GM21786 (cell line): ENCODE measurements at regions not wholly inside any gene's neighbourhood (a gene's known extent, or its start where the extent isn't known, plus 50 kb on each side); places are given as distances from the start of the nearest gene placed in this dataset.
"Not testable (repeated sequence)": the region's sequence is repeated elsewhere in the genome, so short reads cannot be mapped to it uniquely, and the experiment has no call there.

ENCODE experiments used
- ATAC-seq: cut with Tn5 transposase; IDR thresholded peaks from one replicate; pipeline ENCODE4 v1.9.1; 2021; ENCODE audit not compliant: unreplicated experiment

- ATAC-seq = no peak
These were observed 583.6 kb downstream of the FBXO15 start for GRCh38 chr18:73563901-73564472.

GRCh38 chr18:73563345-73563744 lies 584.3 kb downstream of the FBXO15 start:
- no peak for ATAC-seq

GRCh38 chr18:73556904-73557303 lies 590.7 kb downstream of the FBXO15 start:
- ATAC-seq = no peak

- ATAC-seq = no peak
These were observed 595.5 kb downstream of the FBXO15 start for GRCh38 chr18:73552171-73552570.

GRCh38 chr18:73551211-73551610 lies 596.4 kb downstream of the FBXO15 start:
- ATAC-seq = no peak

DNA sequence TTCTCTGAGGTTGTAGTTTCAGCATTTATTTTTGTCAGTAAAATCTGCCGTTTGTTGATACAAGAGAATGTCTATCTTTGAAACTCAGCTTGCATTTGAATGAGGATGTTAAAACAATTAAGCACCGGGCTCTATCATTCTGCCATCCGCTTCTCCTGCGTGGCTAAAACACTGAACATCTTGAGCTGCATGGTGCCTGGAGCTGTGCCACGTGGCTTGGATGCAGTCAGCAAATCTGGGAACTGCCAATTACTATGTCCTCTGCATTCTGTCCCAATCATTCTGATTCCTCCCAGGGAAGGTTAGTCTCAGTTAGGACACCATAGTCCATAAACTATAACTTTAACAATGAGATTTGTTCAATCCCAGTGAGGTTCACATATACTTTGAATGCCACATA lies 598.4 kb downstream of the FBXO15 start:
- ATAC-seq = no peak

DNA sequence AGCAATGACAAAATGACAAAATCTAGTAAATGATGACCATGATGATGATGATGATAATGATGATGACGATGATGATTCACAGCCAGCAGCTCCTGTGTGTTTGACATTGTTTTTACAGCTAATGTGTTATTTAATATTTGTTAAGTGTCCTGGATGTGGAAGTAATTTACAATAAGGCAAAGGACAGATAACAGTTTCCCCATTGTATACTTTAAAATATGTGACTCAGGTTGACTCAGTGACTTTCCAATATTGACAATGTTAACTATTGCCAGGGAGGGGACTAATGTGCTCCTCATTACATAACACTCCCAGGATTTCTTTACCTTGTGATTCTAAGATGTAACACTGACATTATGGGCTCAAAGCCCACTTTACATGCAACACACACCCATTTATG lies 602.2 kb downstream of the FBXO15 start:
- no peak for ATAC-seq

- no peak for ATAC-seq
These were observed 603.0 kb downstream of the FBXO15 start for GRCh38 chr18:73544617-73545016.

DNA sequence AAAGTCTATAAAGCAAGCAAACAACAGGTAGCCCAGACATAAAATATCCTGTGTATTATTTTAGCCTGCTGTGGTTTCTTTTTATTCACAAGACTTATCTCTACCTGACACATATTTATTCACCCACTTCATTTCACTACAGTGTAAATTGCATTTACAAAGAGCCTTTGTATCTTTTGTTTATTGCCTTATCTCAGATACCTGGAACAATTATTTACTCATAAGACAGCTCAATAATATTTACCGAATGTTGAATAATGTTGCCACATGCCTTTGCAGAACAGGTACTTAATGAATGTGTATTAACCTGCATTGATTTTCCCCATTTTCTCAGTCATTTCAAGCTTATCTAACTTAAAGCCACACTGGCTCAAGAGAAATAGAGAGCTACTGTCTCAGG lies 603.6 kb downstream of the FBXO15 start:
- no peak for ATAC-seq

- no peak for ATAC-seq
These were observed 611.6 kb downstream of the FBXO15 start for GRCh38 chr18:73535990-73536389.

DNA sequence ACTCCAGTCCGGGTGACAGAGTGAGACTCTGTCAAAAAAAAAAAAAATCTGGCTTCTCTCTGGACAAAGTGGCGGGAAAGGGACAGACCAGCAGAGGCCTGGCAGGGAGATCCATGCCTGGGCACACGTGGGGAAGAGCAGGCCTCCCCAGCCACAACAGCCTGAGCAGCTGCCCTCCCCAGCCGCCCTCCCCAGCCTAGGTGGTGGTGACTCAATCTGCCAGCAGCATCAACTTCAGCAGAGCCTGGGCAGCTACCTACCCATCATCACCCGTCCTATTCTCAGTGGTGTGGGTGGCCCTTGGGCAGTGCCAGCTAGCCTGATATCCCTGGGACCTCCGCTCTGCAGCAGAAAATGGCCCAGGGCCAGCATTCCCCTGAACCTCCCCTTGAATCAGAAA lies 612.4 kb downstream of the FBXO15 start:
- ATAC-seq = no peak

DNA sequence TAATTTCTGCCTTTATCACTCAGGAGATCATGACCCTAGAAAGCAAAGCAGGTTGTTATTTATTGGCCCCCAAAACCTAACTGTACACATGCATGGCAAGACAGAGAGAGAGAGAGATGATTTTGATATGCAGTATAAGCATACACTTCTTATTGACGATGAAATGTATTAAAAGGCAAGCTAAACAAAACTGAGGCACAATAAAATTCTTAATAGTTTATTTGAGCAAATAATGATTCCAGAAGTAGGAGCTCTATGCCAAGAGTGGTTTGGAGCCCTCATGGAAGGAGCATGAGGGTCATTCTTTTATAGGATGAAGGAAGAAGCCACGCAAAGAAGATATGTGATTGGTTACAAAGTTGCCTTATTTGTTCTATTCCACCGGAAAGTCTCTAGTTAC lies 616.0 kb downstream of the FBXO15 start:
- no peak for ATAC-seq

DNA sequence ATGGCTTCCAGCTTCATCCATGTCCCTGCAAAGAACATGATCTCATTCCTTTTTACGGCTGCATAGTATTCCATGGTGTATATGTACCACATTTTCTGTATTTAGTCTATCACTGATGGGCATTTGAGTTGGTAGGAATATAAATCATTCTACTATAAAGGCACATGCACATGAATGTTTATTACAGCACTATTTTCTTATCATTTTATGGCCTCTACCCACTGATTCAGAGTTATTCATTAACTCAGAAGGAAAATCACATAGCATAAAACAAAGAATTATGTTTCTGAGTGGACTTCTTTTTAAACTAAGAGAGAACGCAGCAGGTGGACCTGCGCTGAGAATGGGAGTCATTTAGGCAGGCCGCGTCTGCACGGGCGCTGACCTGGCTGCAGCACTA lies 619.6 kb downstream of the FBXO15 start:
- no peak for ATAC-seq

- ATAC-seq = no peak
These were observed 627.4 kb downstream of the FBXO15 start for GRCh38 chr18:73520229-73520628.

- not testable (repeated sequence) for ATAC-seq
These were observed 631.6 kb downstream of the FBXO15 start for GRCh38 chr18:73516056-73516455.

GRCh38 chr18:73514449-73514848 lies 633.2 kb downstream of the FBXO15 start:
- ATAC-seq = no peak

- ATAC-seq = no peak
These were observed 635.7 kb downstream of the FBXO15 start for GRCh38 chr18:73511771-73512503.

GRCh38 chr18:73509460-73509859 lies 638.2 kb downstream of the FBXO15 start:
- ATAC-seq = no peak

- no peak for ATAC-seq
These were observed 635.5 kb upstream of the NETO1 start for GRCh38 chr18:73503326-73503725.

DNA sequence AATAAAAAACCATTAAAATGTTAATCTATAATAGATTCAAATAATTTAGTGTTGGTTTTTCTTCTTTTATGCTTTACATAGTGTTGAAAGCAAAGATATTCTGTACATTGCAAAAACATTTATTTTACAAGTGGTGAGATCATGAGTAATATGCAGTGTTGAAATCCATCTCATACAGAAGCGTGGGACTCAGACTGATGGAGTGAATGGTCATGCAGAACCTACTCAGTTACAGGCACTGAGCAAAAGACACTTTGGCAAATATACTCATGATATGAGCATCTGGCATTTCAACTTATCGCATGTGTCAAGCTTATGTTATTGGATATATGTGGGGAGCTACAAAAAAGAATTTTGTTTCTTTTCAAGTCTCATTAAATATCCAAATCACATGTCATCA lies 620.2 kb upstream of the NETO1 start:
- no peak for ATAC-seq

DNA sequence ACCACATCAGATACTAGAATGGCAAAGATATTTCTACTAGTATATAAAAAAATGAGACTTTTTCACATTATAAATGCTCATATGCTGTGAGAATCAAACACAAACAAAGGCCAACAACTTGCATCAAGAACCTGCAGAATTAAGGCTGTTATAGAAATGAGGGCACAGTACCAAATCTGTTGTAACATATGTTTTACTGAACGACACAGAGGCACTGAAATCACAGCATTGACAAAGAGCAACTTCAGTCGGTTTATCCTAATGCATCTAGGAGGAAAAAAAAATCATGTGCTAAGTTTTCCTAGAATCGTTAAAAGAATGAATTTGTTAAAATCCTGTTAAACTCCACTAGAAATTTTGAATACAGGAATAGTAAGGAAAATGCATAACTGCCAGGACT lies 617.4 kb upstream of the NETO1 start:
- ATAC-seq = no peak

GRCh38 chr18:73482901-73483300 lies 615.1 kb upstream of the NETO1 start:
- ATAC-seq = no peak

GRCh38 chr18:73479477-73479876 lies 611.7 kb upstream of the NETO1 start:
- no peak for ATAC-seq
